GM12878 (cell line): ENCODE measurements at regions not wholly inside any gene's neighbourhood (a gene's known extent, or its start where the extent isn't known, plus 50 kb on each side); places are given as distances from the start of the nearest gene placed in this dataset.

Source experiments
- ATAC-seq: fragments of 200-7000 bp; cut with Tn5 transposase; 3 replicates; pipeline ENCODE4 v1.9.1; 2020; ENCODE audit warnings: mild to moderate bottlenecking, moderate library complexity
- BruUV-seq: library from RNA; stranded (reverse); fragments of 400-500 nt; replicated peaks from 2 replicates; lab custom pipeline; 2021; lab: Mats Ljungman, UMichigan
- CTCF ChIA-PET: fragments of 300-600 bp; sonication (Branson Sonifier 250); formaldehyde crosslinking; extraction: SDS; loops from one replicate; lab custom pipeline; 2021; ENCODE audit warnings: inconsistent platforms; lab: Yijun Ruan, JAX
- POLR2A ChIA-PET: fragments of 350-600 bp; formaldehyde crosslinking; extraction: SDS; loops from one replicate; lab custom pipeline; 2021; ENCODE audit warnings: inconsistent platforms; lab: Charles Lee
- RAD21 ChIA-PET: fragments of 300-600 bp; sonication (Branson Sonifier 250); formaldehyde crosslinking; loops from one replicate; lab custom pipeline; 2023; ENCODE audit warnings: antibody characterized with exemption; ENCODE audit not compliant: unreplicated experiment; lab: Charles Lee
- SMC1A ChIA-PET: fragments of 300-600 bp; sonication (Branson Sonifier 250); formaldehyde crosslinking; loops from one replicate; lab custom pipeline; 2023; ENCODE audit not compliant: unreplicated experiment, uncharacterized antibody; lab: Charles Lee
- DNase-seq: peaks from one replicate; pipeline ENCODE4 v3.0.0-alpha.2; 2011; ENCODE audit warnings: low read depth, low spot score
- FAIRE-seq: peaks from 3 replicates; lab custom pipeline; 2011; peaks lifted over from hg19 to GRCh38; lab: Jason Lieb, UNC
- H2AFZ ChIP-seq: 2 replicates; pipeline ENCODE4 v1.6.0; 2011; ENCODE audit warnings: low read depth, low read length, control low read depth; ENCODE audit not compliant: control insufficient read depth
- H3K27ac ChIP-seq: 2 replicates; pipeline ENCODE4 v1.5.1; 2011; ENCODE audit warnings: control low read depth; ENCODE audit not compliant: control insufficient read depth, insufficient read depth
- H3K27me3 ChIP-seq, 2 experiments: replicated peaks in 1 of 2; 2 replicates each; pipeline versions ENCODE4 v1.6.0 to v1.6.1; 2011; ENCODE audit warnings: low read length in 1 of 2; ENCODE audit not compliant: control insufficient read depth in 2 of 2, insufficient read depth in 2 of 2
- H3K36me3 ChIP-seq, 2 experiments: 2 replicates each; pipeline ENCODE4 v1.5.1; 2011; ENCODE audit warnings: low read length in 1 of 2; ENCODE audit not compliant: control insufficient read depth in 2 of 2, insufficient read depth in 2 of 2
- H3K4me1 ChIP-seq: 2 replicates; pipeline ENCODE4 v1.6.1; 2011; ENCODE audit warnings: mild to moderate bottlenecking, low read length, moderate library complexity, mixed read lengths; ENCODE audit not compliant: control insufficient read depth, insufficient read depth
- H3K4me2 ChIP-seq: 2 replicates; pipeline ENCODE4 v1.6.0; 2011; ENCODE audit warnings: control low read depth; ENCODE audit not compliant: control insufficient read depth, insufficient read depth
- H3K4me3 ChIP-seq: fragments of 200-600 bp; sonication (generic); 2 replicates; pipeline ENCODE4 v1.5.1; 2016
- H3K79me2 ChIP-seq: 2 replicates; pipeline ENCODE4 v1.6.0; 2011; ENCODE audit warnings: low read length; ENCODE audit not compliant: control insufficient read depth, insufficient read depth
- H3K9ac ChIP-seq: 2 replicates; pipeline ENCODE4 v1.8.0; 2011; ENCODE audit warnings: low read length, control low read depth, mixed read lengths; ENCODE audit not compliant: control insufficient read depth, insufficient read depth
- H3K9me3 ChIP-seq: replicated peaks from 3 replicates; pipeline ENCODE4 v1.5.1; 2011; ENCODE audit warnings: mild to moderate bottlenecking, low read length; ENCODE audit not compliant: control insufficient read depth, insufficient read depth
- H4K20me1 ChIP-seq: 2 replicates; pipeline ENCODE4 v1.6.0; 2011; ENCODE audit not compliant: control insufficient read depth, insufficient read depth
- ATF7 ChIP-seq: fragments of 450-650 bp; IDR thresholded peaks from 2 replicates; pipeline ENCODE4 v1.6.1; 2016; ENCODE audit warnings: low read depth, mild to moderate bottlenecking
- CBFB ChIP-seq: IDR thresholded peaks from 2 replicates; pipeline ENCODE4 v1.6.1; 2016; ENCODE audit warnings: antibody characterized with exemption, low read depth
- NRF1 ChIP-seq: conservative IDR thresholded peaks from 2 replicates; pipeline ENCODE4 v1.6.1; 2011; ENCODE audit warnings: mild to moderate bottlenecking, low read depth, low read length, improper control_type of control experiment
- RELA ChIP-seq: fragments of 450-650 bp; IDR thresholded peaks from 2 replicates; pipeline ENCODE4 v1.8.0; 2014; ENCODE audit warnings: borderline replicate concordance; ENCODE audit not compliant: partially characterized antibody
- RUNX3 ChIP-seq: IDR thresholded peaks from 2 replicates; pipeline ENCODE4 v1.6.1; 2012; ENCODE audit warnings: low read length, inconsistent platforms
- SIN3A ChIP-seq: IDR thresholded peaks from 2 replicates; pipeline ENCODE4 v1.6.1; 2012; ENCODE audit warnings: low read depth, low read length, improper control_type of control experiment
- WGBS: methylation state at CpG from one replicate; pipeline ENCODE4 v1.1.6; 2016; ENCODE audit warnings: low lambda C conversion rate; ENCODE audit not compliant: insufficient replicate concordance, insufficient coverage; ENCODE audit errors: missing lambda C conversion rate; 5-methylcytosine and 5-hydroxymethylcytosine counted together
- in situ Hi-C: fragments of 300-500 bp; cut with MboI; formaldehyde crosslinking; loops from 9 replicates; pipeline ENCODE4 v1.14.3; 2018; ENCODE audit warnings: mixed read lengths
- intact Hi-C: fragments of 100-400 bp; cut with micrococcal nuclease; formaldehyde crosslinking; loops from one replicate; pipeline ENCODE4 v1.14.2; 2022; ENCODE audit not compliant: unreplicated experiment
- TF ChIP-seq, protein P1 (sequence below): IDR thresholded peaks from 2 replicates; pipeline ENCODE4 v1.6.1; 2012; ENCODE audit warnings: improper control_type of control experiment, low read depth, low read length; ENCODE audit not compliant: insufficient replicate concordance

DNA sequence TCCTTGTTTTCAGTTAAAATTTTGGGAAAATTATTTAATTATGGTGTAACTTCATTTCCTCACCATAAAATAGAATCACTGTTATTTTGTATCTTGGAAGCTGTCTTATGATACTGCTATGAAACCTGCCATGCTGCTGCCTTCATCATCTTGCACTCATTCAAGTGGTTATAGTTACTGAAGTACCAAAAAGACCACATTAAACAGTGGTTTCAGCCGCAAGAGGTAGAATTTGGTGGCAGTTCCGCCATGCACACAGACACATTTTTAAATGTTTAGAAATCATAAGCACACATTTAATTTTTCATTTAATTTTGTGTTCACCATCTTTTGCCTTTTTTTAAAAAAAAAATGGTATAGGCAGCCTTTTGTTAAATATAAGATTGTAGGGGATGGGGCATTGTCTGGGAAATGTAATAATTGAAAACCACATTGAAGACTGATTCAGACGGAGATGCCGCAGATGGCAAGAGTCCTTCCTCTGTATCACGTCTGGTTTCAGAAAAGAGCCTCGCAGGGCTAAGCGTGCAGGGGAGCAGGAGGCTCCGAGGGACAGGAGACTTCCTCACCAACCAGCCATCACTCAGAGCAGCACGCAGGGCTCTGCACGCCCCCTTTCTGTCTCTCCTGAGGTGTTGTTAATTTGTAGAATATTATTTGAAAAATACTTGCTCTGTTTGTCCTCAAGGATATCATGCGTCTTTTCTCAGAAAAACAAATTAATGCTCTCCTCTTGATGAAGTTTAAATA, 115.2 kb upstream of the PELI2 start (continued):
- no peak for TF ChIP-seq NRF1
- TF ChIP-seq RUNX3: peak; percentile 68

DNA sequence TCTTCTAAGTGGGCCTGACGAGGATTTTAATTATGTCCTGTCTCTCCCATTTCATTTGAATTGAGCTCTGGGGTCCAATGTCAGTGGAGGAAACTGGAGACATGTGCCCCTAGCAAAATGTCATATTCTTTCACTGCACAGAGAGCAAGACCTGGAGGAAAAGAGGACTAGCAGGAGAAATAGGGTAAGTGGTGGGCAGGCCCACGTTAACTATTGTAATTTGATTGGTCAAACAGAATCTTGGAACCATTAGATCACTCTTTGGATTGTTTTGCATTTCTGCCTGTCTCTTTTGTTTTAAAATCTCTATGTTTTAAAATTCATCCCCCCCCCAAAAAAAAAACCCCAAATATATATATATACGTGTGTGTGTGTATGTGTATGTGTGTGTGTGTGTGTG, 113.9 kb upstream of the PELI2 start:
- Histone ChIP-seq H4K20me1 (no peaks in the 10 kb centered on the region), H3K9ac (no peak overlapping the region), H3K4me3 (no peak overlapping the region), H3K9me3 (no peaks in the 10 kb centered on the region; the same call in 2 of the 3 replicates), H3K4me2 (no peak overlapping the region), H3K27ac (no peak overlapping the region), H3K4me1 (no peaks in the 10 kb centered on the region; the same call in 1 of the 2 replicates), H3K36me3 (no peaks in the 10 kb centered on the region), H3K79me2 (no peaks in the 10 kb centered on the region), H2AFZ (no peak overlapping the region), H3K27me3 (no peaks in the 10 kb centered on the region)
- CTCF ChIA-PET: no interaction called here
- FAIRE-seq: no peak
- intact Hi-C loops (loop anchor here (10.0 kb wide), 1 partner anchor 190 kb away; no protein-coding TSS in a partner anchor), in situ Hi-C loops (no loop called here)
- POLR2A ChIA-PET: no interaction called here
- SMC1A ChIA-PET: interaction anchor here (0.6 kb wide), 1 partner anchor 1369 kb away, joined by 3 read pairs; no protein-coding TSS in a partner anchor
- no TSS peak for BruUV-seq
- no peak for DNase-seq
- TF ChIP-seq, protein P1, sequence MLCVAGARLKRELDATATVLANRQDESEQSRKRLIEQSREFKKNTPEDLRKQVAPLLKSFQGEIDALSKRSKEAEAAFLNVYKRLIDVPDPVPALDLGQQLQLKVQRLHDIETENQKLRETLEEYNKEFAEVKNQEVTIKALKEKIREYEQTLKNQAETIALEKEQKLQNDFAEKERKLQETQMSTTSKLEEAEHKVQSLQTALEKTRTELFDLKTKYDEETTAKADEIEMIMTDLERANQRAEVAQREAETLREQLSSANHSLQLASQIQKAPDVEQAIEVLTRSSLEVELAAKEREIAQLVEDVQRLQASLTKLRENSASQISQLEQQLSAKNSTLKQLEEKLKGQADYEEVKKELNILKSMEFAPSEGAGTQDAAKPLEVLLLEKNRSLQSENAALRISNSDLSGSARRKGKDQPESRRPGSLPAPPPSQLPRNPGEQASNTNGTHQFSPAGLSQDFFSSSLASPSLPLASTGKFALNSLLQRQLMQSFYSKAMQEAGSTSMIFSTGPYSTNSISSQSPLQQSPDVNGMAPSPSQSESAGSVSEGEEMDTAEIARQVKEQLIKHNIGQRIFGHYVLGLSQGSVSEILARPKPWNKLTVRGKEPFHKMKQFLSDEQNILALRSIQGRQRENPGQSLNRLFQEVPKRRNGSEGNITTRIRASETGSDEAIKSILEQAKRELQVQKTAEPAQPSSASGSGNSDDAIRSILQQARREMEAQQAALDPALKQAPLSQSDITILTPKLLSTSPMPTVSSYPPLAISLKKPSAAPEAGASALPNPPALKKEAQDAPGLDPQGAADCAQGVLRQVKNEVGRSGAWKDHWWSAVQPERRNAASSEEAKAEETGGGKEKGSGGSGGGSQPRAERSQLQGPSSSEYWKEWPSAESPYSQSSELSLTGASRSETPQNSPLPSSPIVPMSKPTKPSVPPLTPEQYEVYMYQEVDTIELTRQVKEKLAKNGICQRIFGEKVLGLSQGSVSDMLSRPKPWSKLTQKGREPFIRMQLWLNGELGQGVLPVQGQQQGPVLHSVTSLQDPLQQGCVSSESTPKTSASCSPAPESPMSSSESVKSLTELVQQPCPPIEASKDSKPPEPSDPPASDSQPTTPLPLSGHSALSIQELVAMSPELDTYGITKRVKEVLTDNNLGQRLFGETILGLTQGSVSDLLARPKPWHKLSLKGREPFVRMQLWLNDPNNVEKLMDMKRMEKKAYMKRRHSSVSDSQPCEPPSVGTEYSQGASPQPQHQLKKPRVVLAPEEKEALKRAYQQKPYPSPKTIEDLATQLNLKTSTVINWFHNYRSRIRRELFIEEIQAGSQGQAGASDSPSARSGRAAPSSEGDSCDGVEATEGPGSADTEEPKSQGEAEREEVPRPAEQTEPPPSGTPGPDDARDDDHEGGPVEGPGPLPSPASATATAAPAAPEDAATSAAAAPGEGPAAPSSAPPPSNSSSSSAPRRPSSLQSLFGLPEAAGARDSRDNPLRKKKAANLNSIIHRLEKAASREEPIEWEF: no peak
- TF ChIP-seq ATF7 (no peak), SIN3A (no peak), CBFB (no peak), RELA (no peak)
- ATAC-seq: no peak
- 44% methylated on average over 3 of the region's 3 CpGs for WGBS
- RAD21 ChIA-PET: interaction anchor here (1.3 kb wide), 1 partner anchor 273 kb away, joined by 3 read pairs; no protein-coding TSS in a partner anchor
